ENCODE measurements at regions not wholly inside any gene's neighbourhood (a gene's known extent, or its start where the extent isn't known, plus 50 kb on each side); places are given as distances from the start of the nearest gene placed in this dataset.

GRCh38 chr20:17068084-17068711, 158.6 kb upstream of the PCSK2 start:
- no peaks in the 10 kb centered on the region for H3K36me3 ChIP-seq
- intact Hi-C loops (cut with DNase I; ENCODE audit: low total_unique reads), result no loop called here
- no peaks in the 10 kb centered on the region for H3K4me1 ChIP-seq
- H3K27me3 ChIP-seq, result no peaks in the 10 kb centered on the region
- H3K9me3 ChIP-seq, result peaks cover 0 to 5% (median 3%) of the 10 kb centered on the region in 4 donors
- no peak overlapping the region for H3K27ac ChIP-seq
- DNase-seq, result no peak
- WGBS, 5 donors, result 80 to 87% (median 82%) methylated on average over 4 of the region's 4 CpGs
- H3K4me3 ChIP-seq, result no peak overlapping the region
- TF ChIP-seq POLR2A (IDR thresholded peaks at IDR 0.05) (no peak), EP300 (IDR thresholded peaks at IDR 0.05) (no peak), POLR2AphosphoS5 (IDR thresholded peaks at IDR 0.05) (no peak)

- no peak for TF ChIP-seq POLR2A (IDR thresholded peaks at IDR 0.05)
- TF ChIP-seq, protein P1, sequence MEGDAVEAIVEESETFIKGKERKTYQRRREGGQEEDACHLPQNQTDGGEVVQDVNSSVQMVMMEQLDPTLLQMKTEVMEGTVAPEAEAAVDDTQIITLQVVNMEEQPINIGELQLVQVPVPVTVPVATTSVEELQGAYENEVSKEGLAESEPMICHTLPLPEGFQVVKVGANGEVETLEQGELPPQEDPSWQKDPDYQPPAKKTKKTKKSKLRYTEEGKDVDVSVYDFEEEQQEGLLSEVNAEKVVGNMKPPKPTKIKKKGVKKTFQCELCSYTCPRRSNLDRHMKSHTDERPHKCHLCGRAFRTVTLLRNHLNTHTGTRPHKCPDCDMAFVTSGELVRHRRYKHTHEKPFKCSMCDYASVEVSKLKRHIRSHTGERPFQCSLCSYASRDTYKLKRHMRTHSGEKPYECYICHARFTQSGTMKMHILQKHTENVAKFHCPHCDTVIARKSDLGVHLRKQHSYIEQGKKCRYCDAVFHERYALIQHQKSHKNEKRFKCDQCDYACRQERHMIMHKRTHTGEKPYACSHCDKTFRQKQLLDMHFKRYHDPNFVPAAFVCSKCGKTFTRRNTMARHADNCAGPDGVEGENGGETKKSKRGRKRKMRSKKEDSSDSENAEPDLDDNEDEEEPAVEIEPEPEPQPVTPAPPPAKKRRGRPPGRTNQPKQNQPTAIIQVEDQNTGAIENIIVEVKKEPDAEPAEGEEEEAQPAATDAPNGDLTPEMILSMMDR (IDR thresholded peaks at IDR 0.05), result no peak
- no peak for TF ChIP-seq POLR2AphosphoS5 (IDR thresholded peaks at IDR 0.05)
- TF ChIP-seq EP300 (IDR thresholded peaks at IDR 0.05), result no peak
- H3K27ac ChIP-seq, result no peak overlapping the region
- no peak for DNase-seq
Measured at GRCh38 chr20:17077030-17077429, 149.8 kb upstream of the PCSK2 start.

GRCh38 chr20:17083738-17084137, 143.1 kb upstream of the PCSK2 start:
- Histone ChIP-seq H3K27me3 (no peaks in the 10 kb centered on the region), H3K4me1 (no peaks in the 10 kb centered on the region), H3K9me3 (peaks cover 0 to 6% (median 0%) of the 10 kb centered on the region in 4 donors), H3K27ac (no peak overlapping the region), H3K4me3 (no peak overlapping the region), H3K36me3 (no peaks in the 10 kb centered on the region)
- intact Hi-C loops (cut with DNase I; ENCODE audit: low total_unique reads), result no loop called here
- WGBS, 5 donors, result 31 to 50% (median 37%) methylated on average over 1 of the region's 1 CpG
- TF ChIP-seq EP300 (IDR thresholded peaks at IDR 0.05), result no peak
- TF ChIP-seq, protein P1 (IDR thresholded peaks at IDR 0.05), result no peak
- no peak for TF ChIP-seq POLR2AphosphoS5 (IDR thresholded peaks at IDR 0.05)
- TF ChIP-seq POLR2A (IDR thresholded peaks at IDR 0.05), result no peak
- peak in 1 of 2 donors; percentile 20 for DNase-seq

More at GRCh38 chr20:17077030-17077429, 149.8 kb upstream of the PCSK2 start:
- no peaks in the 10 kb centered on the region for H3K27me3 ChIP-seq
- H3K36me3 ChIP-seq, result no peaks in the 10 kb centered on the region
- intact Hi-C loops (cut with DNase I; ENCODE audit: low total_unique reads), result no loop called here
- H3K4me3 ChIP-seq, result no peak overlapping the region
- WGBS, 5 donors, result 67 to 79% (median 77%) methylated on average over 6 of the region's 6 CpGs
- peaks cover 0 to 7% (median 5%) of the 10 kb centered on the region in 4 donors for H3K9me3 ChIP-seq
- no peaks in the 10 kb centered on the region for H3K4me1 ChIP-seq

DNA sequence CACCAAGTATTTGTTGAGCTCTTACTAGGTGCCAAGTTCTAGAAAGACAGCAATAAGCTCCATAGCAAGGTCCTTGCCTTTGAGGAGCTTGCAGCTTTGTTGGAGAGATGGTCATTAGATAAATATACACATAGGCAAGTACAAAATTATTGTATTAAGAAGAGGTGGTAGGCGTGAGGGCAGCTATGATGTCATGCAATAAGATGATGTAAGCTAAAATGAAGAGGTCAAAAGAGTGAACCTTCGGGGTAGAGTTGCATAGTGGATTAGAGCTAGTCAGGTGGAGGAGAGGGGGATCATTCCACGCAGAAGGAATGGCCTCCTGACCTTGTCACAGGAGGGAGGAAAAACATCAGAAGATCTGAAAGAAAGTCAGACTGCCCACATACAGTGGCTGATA, 141.9 kb upstream of the PCSK2 start:
- no peak for TF ChIP-seq POLR2AphosphoS5 (IDR thresholded peaks at IDR 0.05)
- no peak overlapping the region for H3K27ac ChIP-seq
- WGBS, 5 donors, result 60 to 78% (median 67%) methylated on average over 3 of the region's 3 CpGs
- H3K4me1 ChIP-seq, result no peaks in the 10 kb centered on the region
- no peaks in the 10 kb centered on the region for H3K27me3 ChIP-seq
- H3K9me3 ChIP-seq, result peaks cover 0 to 6% (median 0%) of the 10 kb centered on the region in 4 donors
- intact Hi-C loops (cut with DNase I; ENCODE audit: low total_unique reads), result no loop called here
- H3K36me3 ChIP-seq, result no peaks in the 10 kb centered on the region
- no peak overlapping the region for H3K4me3 ChIP-seq
- DNase-seq, result no peak

DNA sequence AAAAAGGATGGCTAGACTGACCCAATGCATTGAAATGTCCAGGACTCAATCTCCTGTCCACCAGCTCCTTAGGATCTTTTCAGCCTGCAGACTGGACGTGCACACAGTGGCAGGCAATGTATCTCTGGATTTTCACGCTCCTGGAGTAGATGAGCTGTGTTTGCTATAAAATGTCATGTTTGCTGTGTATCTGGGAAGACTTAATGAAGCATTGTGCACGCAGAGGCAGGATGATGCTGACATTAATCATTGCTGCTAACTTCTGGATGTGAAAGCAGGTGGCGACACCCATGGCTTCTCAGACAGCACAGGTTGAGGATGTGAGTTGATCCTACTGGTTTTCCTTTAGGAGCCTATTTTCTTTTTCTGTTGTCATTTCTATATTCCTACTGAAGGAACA, 133.1 kb upstream of the PCSK2 start:
- TF ChIP-seq EP300 (IDR thresholded peaks at IDR 0.05) (no peak), POLR2AphosphoS5 (IDR thresholded peaks at IDR 0.05) (no peak), POLR2A (IDR thresholded peaks at IDR 0.05) (no peak)
- TF ChIP-seq, protein P1 (IDR thresholded peaks at IDR 0.05), result no peak
- peak in 1 of 2 donors; percentile 24 for DNase-seq
- Histone ChIP-seq H3K4me1 (no peaks in the 10 kb centered on the region), H3K9me3 (no peaks in the 10 kb centered on the region), H3K27ac (no peak overlapping the region), H3K27me3 (peaks cover 0 to 4% (median 0%) of the 10 kb centered on the region in 3 donors), H3K36me3 (no peaks in the 10 kb centered on the region), H3K4me3 (no peak overlapping the region)
- 47 to 74% (median 68%) methylated on average over 4 of the region's 4 CpGs for WGBS, 5 donors
- intact Hi-C loops (cut with DNase I; ENCODE audit: low total_unique reads), result no loop called here

Measured in stomach (tissue), 8 donors.